ENCODE measurements at regions not wholly inside any gene's neighbourhood (a gene's known extent, or its start where the extent isn't known, plus 50 kb on each side); places are given as distances from the start of the nearest gene placed in this dataset.

- no peak for TF ChIP-seq POLR2A (IDR thresholded peaks at IDR 0.05)
- TF ChIP-seq CTCF (IDR thresholded peaks at IDR 0.05): no peak
These were observed 305.0 kb upstream of the MMADHC start for GRCh38 chr2:149892563-149892962.
